Colon (tissue), 2 donors: ENCODE measurements at regions not wholly inside any gene's neighbourhood (a gene's known extent, or its start where the extent isn't known, plus 50 kb on each side); places are given as distances from the start of the nearest gene placed in this dataset.

Source experiments
- FAIRE-seq: peaks from 2 replicates; lab custom pipeline; 2012; peaks lifted over from hg19 to GRCh38; lab: Jason Lieb, UNC
- donor health status: control.
- donor health status: control.

DNA sequence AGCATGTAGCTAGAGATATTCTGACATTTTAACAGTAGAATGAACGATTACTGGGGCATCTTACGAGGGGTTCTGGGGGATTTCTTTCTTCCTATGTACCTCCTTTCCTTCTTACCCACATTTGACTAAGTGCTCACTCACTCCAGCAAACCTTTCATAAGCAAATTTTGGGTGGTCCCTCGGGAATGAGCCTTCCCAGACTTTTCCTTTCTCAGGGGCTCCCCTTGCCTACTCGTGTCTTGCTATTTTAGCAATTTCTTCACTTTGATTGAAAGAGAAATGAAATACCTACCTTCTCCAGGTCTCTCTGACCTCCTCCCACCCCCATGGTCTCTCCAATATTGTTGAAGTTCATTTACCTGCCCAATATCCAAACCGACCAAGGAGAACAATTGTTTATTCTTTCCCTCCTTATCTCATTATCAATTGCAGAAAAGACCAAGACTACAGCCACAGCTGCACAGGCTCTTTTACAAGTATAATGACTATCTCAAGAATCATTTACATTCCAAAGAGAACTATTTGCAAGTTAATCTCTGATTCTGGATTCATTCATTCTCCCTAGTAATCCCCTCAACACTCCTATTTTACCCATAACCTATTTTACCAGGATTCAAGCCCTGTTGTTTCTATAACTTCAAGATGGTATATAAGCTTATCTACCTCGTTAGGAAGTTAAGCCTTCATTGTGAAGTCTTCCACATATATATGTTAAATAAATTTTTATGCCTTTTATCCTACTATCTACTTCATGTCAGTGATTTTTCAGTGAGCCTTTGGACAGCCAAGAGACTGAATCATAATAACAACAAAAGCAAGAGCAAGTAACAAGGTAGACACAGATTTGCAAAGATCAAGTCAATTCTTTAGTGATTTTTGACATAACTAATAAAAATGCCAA is 480.6 kb downstream of the IPMK start:
- no peak for FAIRE-seq

DNA sequence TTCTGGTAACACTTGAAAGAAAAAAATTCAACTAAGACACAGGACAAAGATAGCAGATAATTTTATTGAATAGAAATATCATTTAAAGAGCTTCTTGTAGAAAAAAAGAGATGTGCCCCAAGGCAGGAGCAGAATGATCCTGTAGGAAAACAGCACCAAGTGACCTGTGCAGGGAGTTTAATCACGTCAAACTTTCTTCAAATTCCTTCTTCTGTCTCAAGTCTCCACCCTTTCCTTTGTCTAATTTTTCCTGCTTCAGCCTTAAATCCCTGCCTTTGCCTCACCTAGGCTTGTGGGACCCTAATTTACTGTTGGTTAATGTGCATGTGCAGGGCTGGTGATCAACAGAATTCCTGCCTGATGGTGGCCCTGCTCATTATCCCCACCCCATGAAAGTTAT is 481.4 kb downstream of the IPMK start:
- no peak for FAIRE-seq

DNA sequence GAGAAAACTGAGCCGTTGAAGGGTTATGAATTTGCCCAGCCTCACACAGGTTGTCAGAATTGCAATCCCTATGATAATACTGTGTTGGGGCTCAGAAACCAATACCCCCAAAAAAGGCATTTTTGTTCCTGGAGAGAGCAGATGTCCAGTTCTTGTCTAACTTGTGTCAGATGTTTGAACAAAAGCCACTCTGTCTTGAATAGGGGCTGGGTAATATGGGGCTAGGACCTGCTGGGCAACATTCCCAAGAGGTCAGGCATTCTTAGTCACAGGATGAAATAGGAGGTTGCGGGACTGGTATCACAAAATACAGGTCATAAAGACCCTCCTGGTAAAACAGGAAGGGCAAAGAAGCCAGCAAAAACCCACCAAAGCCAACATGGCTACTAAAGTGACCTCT is 482.1 kb downstream of the IPMK start:
- no peak for FAIRE-seq

DNA sequence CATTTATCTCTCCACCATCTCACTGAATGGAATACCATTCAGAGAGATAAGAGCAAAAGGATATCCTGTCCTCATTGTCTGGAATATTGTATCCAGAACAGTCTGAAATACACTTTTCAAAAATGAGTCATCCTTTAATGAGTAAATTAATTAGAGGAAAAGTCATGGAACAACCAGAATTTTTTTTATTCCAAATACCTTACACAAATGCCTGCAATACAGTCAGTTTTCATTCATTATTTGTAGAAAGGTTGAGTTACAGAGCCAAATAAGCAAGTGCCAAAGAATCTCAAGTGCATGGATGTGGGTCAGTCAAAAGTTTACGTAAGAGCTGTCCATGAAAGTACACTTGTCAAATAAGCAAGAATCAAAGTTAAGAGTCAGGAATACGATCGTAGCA is 482.6 kb downstream of the IPMK start:
- no peak for FAIRE-seq

DNA sequence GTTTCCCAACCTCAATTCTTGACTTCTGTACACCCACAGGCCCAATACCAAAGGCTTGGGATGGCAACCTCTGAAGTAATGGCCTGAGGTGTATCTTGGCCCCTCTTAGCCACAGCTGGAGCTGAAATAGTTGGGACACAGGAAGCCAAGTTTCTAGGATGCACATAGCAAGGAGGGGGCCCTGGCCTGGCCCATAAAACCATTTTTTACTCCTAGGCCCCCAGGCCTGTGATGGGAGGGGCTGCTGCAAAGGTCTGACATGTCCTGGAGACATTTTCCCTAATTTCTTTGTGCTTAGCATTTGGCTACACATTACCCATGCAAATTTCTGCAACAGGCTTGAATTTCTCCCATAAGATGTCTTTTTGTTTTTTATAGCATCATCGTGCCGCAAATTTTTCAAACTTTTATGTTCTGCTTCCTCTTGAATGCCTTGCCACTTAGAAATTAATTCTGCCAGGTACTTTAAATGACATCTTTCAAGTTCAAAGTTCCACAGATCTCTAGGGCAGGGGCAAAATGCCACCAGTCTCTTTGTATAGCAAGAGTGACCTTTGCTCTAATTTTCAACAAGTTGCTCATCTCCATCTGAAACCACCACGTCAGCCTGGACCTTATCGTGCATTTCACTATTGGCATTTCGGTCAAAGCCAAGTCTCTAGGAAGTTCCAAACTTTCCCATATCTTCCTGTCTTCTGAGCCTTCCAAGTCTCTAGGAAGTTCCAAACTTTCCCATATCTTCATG is 490.8 kb downstream of the IPMK start:
- no peak for FAIRE-seq

DNA sequence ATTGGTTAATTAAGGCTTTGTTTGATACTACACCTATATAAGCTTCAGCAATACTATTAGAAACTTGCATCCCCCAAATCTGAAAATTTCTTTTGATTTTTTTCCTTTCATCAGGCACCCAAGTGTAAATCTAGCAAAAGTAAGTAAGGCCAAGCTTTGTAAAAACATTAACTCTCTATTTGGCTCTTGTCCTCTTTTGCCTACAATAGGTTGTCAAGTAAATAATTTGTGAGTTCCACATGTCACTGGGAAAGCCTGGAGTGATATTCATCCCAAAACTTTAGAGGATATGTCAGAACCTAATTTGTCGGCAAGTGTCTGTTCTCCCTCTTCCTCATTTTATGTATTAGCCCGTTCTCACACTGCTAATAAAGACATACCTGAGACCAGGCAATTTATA is 492.4 kb downstream of the IPMK start:
- FAIRE-seq: no peak

DNA sequence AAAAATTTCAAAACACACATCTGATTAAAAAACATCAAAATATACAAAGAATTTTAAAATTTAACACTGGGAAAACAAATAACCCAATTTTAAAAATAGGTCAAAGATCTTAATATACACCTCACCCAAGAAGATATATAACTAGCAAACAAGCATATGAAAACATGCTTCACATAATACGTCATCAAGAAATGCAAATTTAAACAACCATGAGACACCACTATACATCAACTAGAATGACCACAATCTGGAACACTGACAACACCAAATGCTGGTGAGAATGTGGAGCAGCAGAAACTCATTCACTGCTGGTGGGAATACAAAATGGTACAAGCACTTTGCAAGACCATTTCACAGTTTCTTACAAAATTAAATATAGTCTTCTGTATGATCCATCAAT is 498.4 kb downstream of the IPMK start:
- no peak for FAIRE-seq

DNA sequence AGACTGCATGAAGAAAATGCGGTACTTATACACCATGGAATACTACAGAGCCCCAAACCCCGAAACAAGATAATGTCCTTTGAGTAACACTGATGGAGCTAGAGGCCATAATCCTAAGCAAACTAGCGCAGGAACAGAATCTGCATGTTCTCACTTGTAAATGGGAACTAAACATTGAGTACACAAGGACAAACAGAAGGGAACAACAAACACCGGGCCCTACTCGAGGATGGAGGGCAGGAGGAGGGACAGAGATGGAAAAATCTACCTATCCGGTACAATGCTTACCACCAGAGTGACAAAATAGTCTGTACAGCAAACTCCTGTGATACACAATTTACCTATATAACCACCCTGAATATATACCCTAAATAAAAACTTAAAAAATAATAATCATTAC is 507.9 kb downstream of the IPMK start:
- no peak for FAIRE-seq

DNA sequence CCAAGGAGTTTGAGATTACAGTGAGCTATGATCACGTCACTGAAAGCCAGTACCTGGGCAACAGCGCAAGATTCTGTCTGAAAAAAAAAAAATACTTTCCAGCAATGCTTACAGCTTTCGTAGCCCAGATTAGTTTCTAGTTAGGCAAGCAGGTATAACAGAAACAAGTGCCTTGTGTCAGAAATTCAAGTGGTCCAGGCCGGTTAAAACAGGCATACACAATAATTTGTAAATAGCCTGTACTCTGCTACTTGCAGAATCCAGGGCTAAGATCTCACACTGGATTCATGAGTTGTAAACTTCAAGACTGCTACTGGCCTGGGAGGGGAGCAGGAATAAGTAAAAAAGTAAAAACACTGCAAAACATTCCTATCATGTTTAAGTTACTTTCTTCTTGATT is 512.9 kb downstream of the IPMK start:
- FAIRE-seq: no peak

DNA sequence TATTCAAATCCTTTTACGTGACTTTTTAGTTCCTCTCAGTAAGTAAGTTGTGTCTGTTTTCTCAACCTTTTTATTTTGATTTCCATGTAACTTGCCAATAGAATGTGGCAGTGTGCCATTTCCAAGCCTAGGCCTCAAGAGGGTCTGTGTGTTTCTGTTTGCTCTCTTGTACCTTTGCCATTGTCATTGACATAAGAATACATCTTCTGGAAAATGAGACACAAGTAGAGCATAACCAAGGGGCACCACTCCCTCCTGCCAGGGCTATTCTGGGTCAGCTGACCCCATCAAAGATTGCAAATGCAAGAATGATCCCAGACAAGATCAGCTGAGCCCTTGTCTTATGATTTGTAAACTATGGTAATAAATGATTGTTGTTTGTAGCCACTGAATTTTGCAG is 524.0 kb downstream of the IPMK start:
- no peak for FAIRE-seq

DNA sequence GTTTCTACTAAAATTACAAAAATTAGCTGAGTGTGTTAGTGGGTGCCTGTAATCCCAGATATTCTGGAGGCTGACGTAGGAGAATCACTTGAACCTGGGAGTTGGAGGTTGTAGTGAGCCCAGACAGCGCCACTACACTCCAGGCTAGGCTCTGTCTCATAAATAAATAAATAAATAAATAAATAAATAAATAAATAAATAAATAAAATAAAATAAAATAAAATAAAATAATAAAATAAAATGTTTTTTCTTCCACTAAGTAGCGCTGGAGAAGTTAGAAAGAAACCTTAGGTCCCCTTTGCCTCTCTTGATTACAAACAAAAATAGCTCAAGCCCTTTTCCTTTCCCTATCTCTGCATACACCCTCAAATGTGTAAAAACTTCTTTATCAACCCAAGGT is 525.9 kb downstream of the IPMK start:
- no peak for FAIRE-seq

DNA sequence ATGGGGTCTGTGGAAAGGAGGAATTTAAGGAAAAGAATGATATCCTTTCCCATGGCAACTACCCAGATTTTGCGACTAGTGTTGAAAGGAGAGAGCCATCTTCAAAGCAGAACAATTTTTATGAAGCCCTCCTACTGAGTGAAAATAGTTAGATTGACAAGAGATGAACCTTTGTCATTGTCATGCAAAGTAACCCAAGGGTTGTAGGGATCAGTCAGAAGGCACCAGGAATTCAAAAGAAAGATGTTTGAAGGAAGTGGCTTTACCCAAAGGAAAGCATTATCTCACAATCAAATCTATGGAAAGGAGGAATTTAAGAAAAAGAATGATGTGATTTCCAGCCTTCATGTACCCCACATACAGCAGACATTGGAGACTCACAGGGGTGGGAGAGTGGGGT is 544.4 kb downstream of the IPMK start:
- no peak for FAIRE-seq

DNA sequence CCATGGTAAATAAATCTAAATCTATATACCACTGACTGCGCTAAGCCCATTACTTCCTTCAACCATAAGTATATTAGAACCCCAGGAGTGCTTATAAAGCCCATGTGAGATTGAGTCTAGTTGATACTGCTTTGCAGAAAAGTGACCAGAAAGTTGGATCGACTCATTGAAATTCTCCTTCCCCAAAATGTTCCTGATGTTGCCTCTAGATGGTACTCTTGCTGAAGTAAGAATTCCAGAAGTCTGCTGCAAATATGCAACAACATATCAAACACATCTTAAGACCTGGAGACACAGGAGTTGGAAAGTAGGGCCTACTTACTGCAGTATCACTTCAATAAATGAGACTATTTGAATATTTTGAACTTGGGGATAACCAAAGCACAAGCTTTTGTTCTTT is 550.8 kb downstream of the IPMK start:
- no peak for FAIRE-seq

DNA sequence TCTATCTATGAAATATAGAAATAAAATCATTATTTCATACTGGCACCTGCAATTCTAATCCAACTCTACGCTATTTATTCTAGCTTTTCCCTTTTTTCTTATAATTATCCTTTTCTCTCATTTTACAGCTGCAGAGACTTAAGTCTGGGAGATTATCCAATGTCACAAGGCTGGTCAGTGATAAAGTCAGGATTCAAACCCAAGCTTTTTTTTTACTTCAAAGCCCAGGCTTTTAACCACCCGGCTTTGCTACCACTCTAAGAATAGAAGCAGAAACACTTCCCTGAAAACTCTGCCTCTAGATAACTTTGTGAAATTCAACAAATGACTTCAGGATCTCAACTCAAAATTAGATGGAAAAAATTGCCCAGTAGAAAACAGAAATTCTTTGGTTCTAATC is 552.5 kb downstream of the IPMK start:
- no peak for FAIRE-seq

DNA sequence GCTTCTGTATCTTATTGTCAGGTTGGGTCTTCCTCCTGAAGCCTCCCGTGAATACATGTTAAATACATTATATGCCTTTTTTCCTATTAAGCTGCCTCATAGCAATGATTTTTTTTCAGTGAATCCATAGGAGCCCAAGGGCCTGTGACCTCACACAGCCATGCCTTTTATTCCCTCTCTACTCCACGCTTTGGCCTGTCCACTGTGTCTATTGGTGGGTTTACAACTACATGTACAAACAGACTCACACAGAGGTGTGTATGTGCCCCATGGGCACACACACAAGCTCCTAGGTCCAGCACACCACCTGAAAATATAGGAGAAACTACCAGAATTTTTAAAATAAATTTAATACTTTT is 560.4 kb downstream of the IPMK start:
- no peak for FAIRE-seq

DNA sequence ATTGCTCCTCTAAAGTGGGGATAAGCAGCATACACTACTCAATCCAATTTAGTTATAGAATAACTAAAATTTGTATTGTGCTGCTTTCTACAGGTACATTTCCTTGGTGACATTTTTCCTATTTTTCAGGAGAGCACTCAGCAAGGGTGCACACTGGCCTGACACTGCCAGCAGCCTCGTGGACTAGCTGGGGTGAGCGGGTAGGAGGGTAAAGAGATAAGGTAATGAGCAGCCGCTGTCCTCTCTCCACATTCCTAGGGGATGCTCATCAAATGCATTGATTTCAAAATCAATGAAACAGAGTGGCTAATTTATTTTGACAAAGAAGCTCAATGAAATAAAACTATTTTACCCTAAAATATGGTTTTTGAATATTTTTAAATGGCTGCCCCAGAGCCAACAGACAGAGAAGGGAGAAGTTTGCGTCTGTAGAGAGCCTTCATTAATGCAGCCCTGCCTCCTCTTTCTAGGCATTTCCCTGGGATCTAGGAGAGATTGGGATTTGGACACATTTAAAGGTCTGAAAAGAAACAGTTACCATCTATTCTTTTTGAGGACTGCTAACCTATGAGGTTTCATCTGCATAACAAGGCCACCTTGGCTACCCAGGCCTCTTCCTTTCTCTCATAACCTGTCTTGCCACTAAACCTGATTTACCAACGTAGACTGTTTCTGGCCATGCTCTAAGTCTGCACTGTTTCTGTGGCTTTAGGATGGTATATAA is 561.0 kb downstream of the IPMK start:
- no peak for FAIRE-seq

DNA sequence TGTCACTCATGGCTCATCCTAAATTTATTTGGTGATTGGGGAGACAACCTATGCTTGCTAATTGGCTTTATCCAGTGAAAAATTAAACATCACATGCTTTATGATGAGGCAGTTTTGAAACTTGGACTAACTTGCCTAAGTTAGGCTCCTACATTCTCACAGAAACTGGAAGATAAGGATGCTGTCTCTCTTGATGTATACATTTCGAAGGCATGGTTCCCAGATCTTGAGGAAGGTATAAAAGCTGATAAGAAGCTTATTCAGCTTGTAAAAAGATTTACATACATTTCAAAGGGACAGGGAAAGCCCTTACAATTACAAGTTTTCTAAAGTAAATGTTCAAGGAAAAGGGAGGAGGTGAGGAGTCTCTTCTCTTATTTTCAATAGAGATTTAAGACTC is 561.7 kb downstream of the IPMK start:
- no peak for FAIRE-seq

DNA sequence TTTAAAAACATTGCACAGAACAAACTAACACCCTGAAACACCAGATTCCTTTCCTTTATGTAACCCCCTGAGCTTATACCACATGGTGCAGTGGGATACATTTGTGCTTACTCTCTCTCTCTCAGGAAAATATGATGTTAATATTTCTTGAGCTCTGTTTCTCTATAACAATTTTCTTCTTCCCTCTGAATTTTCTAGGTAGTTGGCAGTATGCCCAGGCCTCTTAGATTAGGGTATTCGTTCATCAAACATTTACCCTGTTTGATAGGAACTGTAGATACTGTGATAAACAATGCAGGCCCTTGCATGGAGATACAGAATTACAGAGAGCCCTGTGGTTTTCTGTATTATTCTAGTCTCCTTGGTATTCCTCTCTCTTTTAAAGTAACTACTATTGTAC is 567.8 kb downstream of the IPMK start:
- no peak for FAIRE-seq

DNA sequence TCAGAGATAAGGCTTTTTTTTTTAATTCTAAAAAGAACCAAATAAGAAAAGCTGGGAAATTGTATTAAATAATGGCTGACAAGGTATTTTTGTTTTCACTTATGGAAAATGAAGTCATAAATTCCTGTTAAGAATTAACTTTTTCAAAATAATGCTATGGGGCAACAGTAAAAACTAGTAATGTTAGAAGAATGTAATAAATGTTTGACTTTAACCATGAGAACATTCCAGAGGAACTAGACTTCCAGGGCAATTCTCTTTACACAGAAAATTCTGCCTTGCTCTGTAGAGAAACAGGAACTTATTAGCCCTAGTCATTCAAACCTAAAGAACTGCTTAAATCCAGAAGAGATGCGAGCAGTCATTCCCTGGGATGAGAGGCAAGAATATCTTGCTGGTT is 571.1 kb downstream of the IPMK start:
- FAIRE-seq: no peak

DNA sequence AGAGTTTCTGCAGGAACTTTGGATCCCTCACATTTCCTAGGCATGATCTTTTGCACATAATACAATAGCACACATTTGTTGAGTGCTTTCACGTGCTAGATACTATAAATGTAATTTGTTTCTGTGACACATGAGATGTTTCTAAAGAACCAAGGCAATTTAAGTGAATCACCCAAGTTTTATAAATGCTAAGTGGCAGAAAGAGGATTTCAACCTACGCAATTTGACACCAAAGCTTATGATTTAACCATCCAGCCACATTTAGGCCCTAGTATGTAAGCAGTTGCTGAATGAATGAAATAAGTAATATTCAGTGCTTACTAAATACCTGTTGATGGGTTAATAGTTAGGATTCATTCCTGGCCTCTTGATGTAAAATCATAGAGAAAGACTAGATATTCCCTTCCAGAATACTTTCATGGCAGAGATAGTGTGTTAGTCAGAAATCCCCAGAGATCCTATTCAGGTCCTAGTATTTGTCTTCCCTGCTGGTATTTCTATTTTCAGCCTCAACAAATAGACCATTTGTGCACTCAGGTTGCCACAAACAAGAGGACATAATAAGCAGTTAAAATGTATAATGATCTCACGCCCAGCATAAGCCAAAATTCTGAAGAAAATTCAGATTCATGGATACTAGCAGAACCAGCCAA is 572.6 kb downstream of the IPMK start:
- no peak for FAIRE-seq

DNA sequence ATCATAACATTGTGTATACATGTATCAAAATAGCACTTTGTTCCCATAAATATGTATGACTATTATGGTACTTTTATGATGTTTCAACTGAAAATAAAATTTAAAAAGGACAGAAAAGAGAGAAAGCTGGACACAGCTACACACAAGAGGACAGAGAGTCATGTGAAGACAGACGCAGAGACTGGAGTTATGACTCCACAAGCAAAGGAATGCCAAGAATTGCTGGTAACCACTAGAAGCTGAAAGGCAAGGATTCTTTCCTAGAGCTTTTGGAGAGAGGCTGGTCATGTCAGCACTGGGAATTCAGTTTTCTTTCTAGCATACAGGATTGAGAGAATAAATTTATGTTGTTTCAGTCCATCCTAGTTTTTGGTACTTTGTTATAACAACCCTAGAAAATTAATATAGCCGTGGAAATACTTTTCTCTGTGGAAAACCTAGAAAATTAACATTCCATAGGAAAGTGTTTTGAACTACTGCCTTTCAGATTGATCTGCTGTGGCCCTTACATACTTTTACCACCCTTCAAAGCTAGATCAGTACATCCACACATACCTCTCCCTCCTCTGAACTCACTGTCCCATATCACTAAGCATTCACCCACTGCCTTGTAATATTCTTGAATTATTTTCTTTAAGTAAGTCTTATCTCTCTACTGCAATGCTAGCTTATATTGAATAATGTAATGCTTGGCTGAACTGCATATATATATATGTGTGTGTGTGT is 575.3 kb downstream of the IPMK start:
- no peak for FAIRE-seq
